Spleen (tissue), 7 donors: ENCODE measurements at regions not wholly inside any gene's neighbourhood (a gene's known extent, or its start where the extent isn't known, plus 50 kb on each side); places are given as distances from the start of the nearest gene placed in this dataset.

Experiments used
- CTCF ChIP-seq, 11 experiments: fragments of 200-600 bp in 7 of 11; fragments of 450-650 bp in 4 of 11; sonication (generic) in 4 of 11; IDR thresholded peaks in 8 of 11; conservative IDR thresholded peaks in 3 of 11; 1 replicate in 7 of 11; 2 replicates in 4 of 11; pipeline versions ENCODE4 v1.4.0 to v1.8.0; 2016 to 2021; ENCODE audit warnings: antibody characterized with exemption in 11 of 11, inconsistent platforms in 4 of 11, mild to moderate bottlenecking in 1 of 11
- POLR2AphosphoS5 ChIP-seq, 3 donors: sonication (generic); formaldehyde crosslinking; IDR thresholded peaks; one replicate each; pipeline ENCODE4 v1.5.1; 2017; ENCODE audit warnings: antibody characterized with exemption in 3 of 3
- donor health status: DM: no; HTN: no; CAD: no; lungs with moderate emphysema.
- donor health status: DM: no; HTN: no; CAD: no.
- donor health status: DM: no; HTN: no; CAD: no.

DNA sequence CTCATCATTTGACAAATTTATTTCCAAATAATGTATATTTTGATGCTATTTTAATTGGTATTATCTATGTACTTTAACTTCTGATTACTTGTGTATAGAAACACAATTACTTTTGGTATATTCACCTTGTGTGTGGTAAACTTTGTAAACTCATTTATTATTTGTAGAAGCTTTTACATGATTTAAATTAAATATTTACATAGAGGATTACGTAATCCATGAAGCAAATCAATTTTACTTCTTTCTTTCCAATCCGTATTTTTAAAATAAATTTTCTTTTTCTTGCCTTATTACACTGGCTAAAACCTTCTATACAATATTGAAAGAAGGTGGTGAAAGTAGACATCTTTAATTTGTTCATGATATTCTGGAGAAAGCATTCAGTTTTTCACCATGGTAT, 540.2 kb downstream of the MMUT start:
- TF ChIP-seq POLR2AphosphoS5 (IDR thresholded peaks at IDR 0.05) = no peak
- no peak for TF ChIP-seq CTCF (IDR thresholded peaks at IDR 0.05 in 8 of 11, conservative IDR thresholded peaks at IDR 0.05 in 3 of 11)
